ENCODE measurements at regions not wholly inside any gene's neighbourhood (a gene's known extent, or its start where the extent isn't known, plus 50 kb on each side); places are given as distances from the start of the nearest gene placed in this dataset.

GRCh38 chr7:155229548-155230168 lies 68.0 kb upstream of the INSIG1 start:
- TF ChIP-seq CTCF (IDR thresholded peaks at IDR 0.05) (no peak), POLR2A (IDR thresholded peaks at IDR 0.05) (no peak), POLR2AphosphoS5 (IDR thresholded peaks at IDR 0.05) (no peak), EP300 (IDR thresholded peaks at IDR 0.05) (no peak)

Measured in sigmoid colon (tissue), 4 donors.